Endothelial cell of umbilical vein (primary cell): ENCODE measurements at regions not wholly inside any gene's neighbourhood (a gene's known extent, or its start where the extent isn't known, plus 50 kb on each side); places are given as distances from the start of the nearest gene placed in this dataset.

Experiments used
- BruUV-seq: library from RNA; stranded (reverse); fragments of 400-500 nt; replicated peaks from 2 replicates; lab custom pipeline; 2021; lab: Mats Ljungman, UMichigan
- CTCF ChIA-PET: fragments of 300-600, 350-600 bp; sonication (Branson Sonifier 250); formaldehyde crosslinking; loops from one replicate; lab custom pipeline; 2021; ENCODE audit warnings: antibody characterized with exemption, inconsistent platforms; lab: Charles Lee
- POLR2A ChIA-PET: fragments of 300-600, 350-600 bp; sonication (Branson Sonifier 250); formaldehyde crosslinking; loops from one replicate; lab custom pipeline; 2021; ENCODE audit warnings: antibody characterized with exemption, inconsistent platforms; lab: Charles Lee
- DNase-seq: peaks from one replicate; pipeline ENCODE4 v3.0.0-alpha.2; 2011; ENCODE audit warnings: low read depth, low spot score
- FAIRE-seq: peaks from 2 replicates; lab custom pipeline; 2011; peaks lifted over from hg19 to GRCh38; lab: Jason Lieb, UNC
- H2AFZ ChIP-seq: 2 replicates; pipeline ENCODE4 v1.6.0; 2012; ENCODE audit warnings: low read depth, low read length, control low read depth, inconsistent platforms
- H3K27ac ChIP-seq: 2 replicates; pipeline ENCODE4 v1.5.1; 2011; ENCODE audit warnings: low read depth, mild to moderate bottlenecking, control low read depth, low read length, moderate library complexity; ENCODE audit not compliant: insufficient read depth
- H3K27me3 ChIP-seq, 2 experiments: 2 replicates each; pipeline versions ENCODE4 v1.6.0 to v1.6.1; 2011; ENCODE audit warnings: low read length in 2 of 2, mixed read lengths in 1 of 2; ENCODE audit not compliant: control insufficient read depth in 2 of 2, insufficient read depth in 2 of 2
- H3K36me3 ChIP-seq, 2 experiments: 2 replicates in 1 of 2; 3 replicates in 1 of 2; pipeline ENCODE4 v1.5.1; 2011; ENCODE audit warnings: low read length in 2 of 2, mild to moderate bottlenecking in 1 of 2, moderate library complexity in 1 of 2; ENCODE audit not compliant: control insufficient read depth in 2 of 2, insufficient read depth in 2 of 2; ENCODE audit errors: extremely low read depth in 1 of 2
- H3K4me1 ChIP-seq: 3 replicates; pipeline ENCODE4 v1.5.1; 2011; ENCODE audit warnings: mild to moderate bottlenecking, low read length; ENCODE audit not compliant: control insufficient read depth, insufficient read depth; ENCODE audit errors: extremely low read depth
- H3K4me2 ChIP-seq: 2 replicates; pipeline ENCODE4 v1.6.1; 2011; ENCODE audit warnings: low read length, control low read depth, mixed read lengths; ENCODE audit not compliant: insufficient read depth
- H3K4me3 ChIP-seq, 3 experiments: fragments of 200-600 bp in 1 of 3; sonication (generic), shearing (Covaris generic) in 1 of 3; replicated peaks in 1 of 3; 2 replicates each; pipeline ENCODE4 v1.5.1; 2011 to 2016; ENCODE audit warnings: control low read depth in 3 of 3, low read length in 3 of 3, mild to moderate bottlenecking in 2 of 3, inconsistent platforms in 1 of 3, low read depth in 1 of 3, moderate library complexity in 1 of 3; ENCODE audit not compliant: insufficient read depth in 1 of 3
- H3K79me2 ChIP-seq: 2 replicates; pipeline ENCODE4 v1.6.0; 2012; ENCODE audit warnings: low read length, inconsistent platforms; ENCODE audit not compliant: control insufficient read depth, insufficient read depth
- H3K9ac ChIP-seq: replicated peaks from 2 replicates; pipeline ENCODE3; 2011; ENCODE audit warnings: low read length, control low read depth; ENCODE audit not compliant: insufficient read depth; ENCODE audit errors: extremely low read depth
- H3K9me1 ChIP-seq: replicated peaks from 3 replicates; pipeline ENCODE4 v1.6.0; 2011; ENCODE audit warnings: mild to moderate bottlenecking, low read length; ENCODE audit not compliant: control insufficient read depth, insufficient read depth; ENCODE audit errors: extremely low read depth
- H3K9me3 ChIP-seq: replicated peaks from 2 replicates; pipeline ENCODE4 v1.5.1; 2012; ENCODE audit warnings: low read length, inconsistent platforms; ENCODE audit not compliant: control insufficient read depth, insufficient read depth
- H4K20me1 ChIP-seq: replicated peaks from 2 replicates; pipeline ENCODE3; 2011; ENCODE audit warnings: mild to moderate bottlenecking, low read length; ENCODE audit not compliant: control insufficient read depth, insufficient read depth; ENCODE audit errors: extremely low read depth
- EZH2 ChIP-seq: IDR thresholded peaks from 2 replicates; pipeline ENCODE4 v1.6.1; 2012; ENCODE audit warnings: borderline replicate concordance, low read depth, mild to moderate bottlenecking, moderate library complexity, low read length, inconsistent platforms; ENCODE audit not compliant: severe bottlenecking
- FOS ChIP-seq: IDR thresholded peaks from 2 replicates; pipeline ENCODE4 v1.6.1; 2011; ENCODE audit warnings: mild to moderate bottlenecking, low read length, moderate library complexity, borderline replicate concordance; ENCODE audit not compliant: insufficient read depth
- GATA2 ChIP-seq: IDR thresholded peaks from 2 replicates; pipeline ENCODE4 v1.7.0; 2011; ENCODE audit warnings: low read depth, mild to moderate bottlenecking, moderate library complexity, mixed read lengths, low read length; ENCODE audit not compliant: insufficient read length, insufficient read depth
- JUN ChIP-seq: IDR thresholded peaks from 2 replicates; pipeline ENCODE4 v1.6.1; 2011; ENCODE audit warnings: borderline replicate concordance, low read depth; ENCODE audit not compliant: insufficient read length, insufficient read depth
- MYC ChIP-seq: IDR thresholded peaks from one replicate; pipeline ENCODE4 v1.6.1; 2011; ENCODE audit warnings: mild to moderate bottlenecking, low read depth, low read length
- POLR2A ChIP-seq: IDR thresholded peaks from 2 replicates; pipeline ENCODE4 v1.6.1; 2012; ENCODE audit warnings: low read depth, mild to moderate bottlenecking, control low read depth, low read length
- POLR2AphosphoS5 ChIP-seq: IDR thresholded peaks from 2 replicates; pipeline ENCODE4 v1.6.1; 2012; ENCODE audit warnings: low read depth, mild to moderate bottlenecking, control low read depth, low read length, moderate library complexity; ENCODE audit not compliant: insufficient read depth
- dilution Hi-C: fragments of 300-500 bp; cut with MboI; formaldehyde crosslinking; loops from one replicate; pipeline ENCODE4 v1.15.0; 2019; ENCODE audit warnings: low sequenced_read_pairs; ENCODE audit not compliant: extremely low pct_ligation_motif_present
- intact Hi-C: fragments of 100-400 bp; cut with micrococcal nuclease; formaldehyde crosslinking; loops from one replicate; pipeline ENCODE4 v1.10.0; 2022
- TF ChIP-seq, protein P1 (sequence below): IDR thresholded peaks from 2 replicates; pipeline ENCODE4 v1.6.1; 2011; ENCODE audit not compliant: insufficient read depth, insufficient read length
- TF ChIP-seq, protein P2 (sequence below), 2 donors: IDR thresholded peaks; 1 replicate in 1 of 2; 2 replicates in 1 of 2; pipeline ENCODE4 v1.5.1; 2011; ENCODE audit warnings: low read length in 2 of 2, mild to moderate bottlenecking in 2 of 2, moderate library complexity in 2 of 2, control low read depth in 1 of 2, inconsistent platforms in 1 of 2, low read depth in 1 of 2; ENCODE audit not compliant: insufficient read depth in 1 of 2; ENCODE audit errors: extremely low read depth in 1 of 2

DNA sequence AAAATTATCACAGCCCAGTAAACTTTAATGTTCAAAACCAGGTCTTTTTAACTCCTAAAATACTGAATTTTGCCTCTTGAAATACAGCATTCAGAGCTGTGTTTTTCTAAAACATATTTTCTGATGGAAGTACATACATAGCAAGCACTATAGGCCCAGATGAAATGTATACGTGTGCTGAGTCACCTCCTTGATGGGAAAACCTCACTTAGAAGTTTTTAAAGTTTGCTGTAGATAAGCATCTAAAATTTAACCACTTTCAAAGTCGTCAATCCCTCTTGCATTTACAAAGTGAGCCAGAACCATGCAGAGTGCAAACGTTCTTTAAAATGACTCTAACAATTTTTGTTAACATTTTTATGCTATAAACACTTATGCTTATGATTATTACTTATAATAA is 618.8 kb downstream of the RPS29 start:
- H3K9me3 ChIP-seq = peaks cover 2% of the 10 kb centered on the region
- H3K36me3 ChIP-seq = no peaks in the 10 kb centered on the region
- intact Hi-C loops = no loop called here
- no peak overlapping the region for H2AFZ ChIP-seq
- dilution Hi-C loops = no loop called here
- H3K27ac ChIP-seq = no peak overlapping the region
- TF ChIP-seq MYC (no peak), FOS (no peak), POLR2AphosphoS5 (no peak), POLR2A (no peak), JUN (no peak), GATA2 (no peak), EZH2 (no peak)
- TF ChIP-seq, protein P1, sequence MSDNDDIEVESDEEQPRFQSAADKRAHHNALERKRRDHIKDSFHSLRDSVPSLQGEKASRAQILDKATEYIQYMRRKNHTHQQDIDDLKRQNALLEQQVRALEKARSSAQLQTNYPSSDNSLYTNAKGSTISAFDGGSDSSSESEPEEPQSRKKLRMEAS = no peak
- TF ChIP-seq, protein P2, sequence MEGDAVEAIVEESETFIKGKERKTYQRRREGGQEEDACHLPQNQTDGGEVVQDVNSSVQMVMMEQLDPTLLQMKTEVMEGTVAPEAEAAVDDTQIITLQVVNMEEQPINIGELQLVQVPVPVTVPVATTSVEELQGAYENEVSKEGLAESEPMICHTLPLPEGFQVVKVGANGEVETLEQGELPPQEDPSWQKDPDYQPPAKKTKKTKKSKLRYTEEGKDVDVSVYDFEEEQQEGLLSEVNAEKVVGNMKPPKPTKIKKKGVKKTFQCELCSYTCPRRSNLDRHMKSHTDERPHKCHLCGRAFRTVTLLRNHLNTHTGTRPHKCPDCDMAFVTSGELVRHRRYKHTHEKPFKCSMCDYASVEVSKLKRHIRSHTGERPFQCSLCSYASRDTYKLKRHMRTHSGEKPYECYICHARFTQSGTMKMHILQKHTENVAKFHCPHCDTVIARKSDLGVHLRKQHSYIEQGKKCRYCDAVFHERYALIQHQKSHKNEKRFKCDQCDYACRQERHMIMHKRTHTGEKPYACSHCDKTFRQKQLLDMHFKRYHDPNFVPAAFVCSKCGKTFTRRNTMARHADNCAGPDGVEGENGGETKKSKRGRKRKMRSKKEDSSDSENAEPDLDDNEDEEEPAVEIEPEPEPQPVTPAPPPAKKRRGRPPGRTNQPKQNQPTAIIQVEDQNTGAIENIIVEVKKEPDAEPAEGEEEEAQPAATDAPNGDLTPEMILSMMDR (IDR thresholded peaks at IDR 0.05; ENCODE audit: extremely low read depth in 1 of 2, insufficient read depth in 1 of 2, low read depth in 1 of 2, low read length in 2 of 2) = no peak
- H3K79me2 ChIP-seq = no peaks in the 10 kb centered on the region
- no peak overlapping the region for H3K9ac ChIP-seq
- H3K9me1 ChIP-seq = no peaks in the 10 kb centered on the region
- no peak for FAIRE-seq
- DNase-seq = no peak
- no peaks in the 10 kb centered on the region for H3K27me3 ChIP-seq
- POLR2A ChIA-PET = no interaction called here
- no peak overlapping the region for H3K4me3 ChIP-seq
- no peaks in the 10 kb centered on the region for H4K20me1 ChIP-seq
- no peaks in the 10 kb centered on the region for H3K4me1 ChIP-seq
- CTCF ChIA-PET = no interaction called here
- no TSS peak for BruUV-seq
- no peak overlapping the region for H3K4me2 ChIP-seq
